ENCODE measurements at regions not wholly inside any gene's neighbourhood (a gene's known extent, or its start where the extent isn't known, plus 50 kb on each side); places are given as distances from the start of the nearest gene placed in this dataset.

DNA sequence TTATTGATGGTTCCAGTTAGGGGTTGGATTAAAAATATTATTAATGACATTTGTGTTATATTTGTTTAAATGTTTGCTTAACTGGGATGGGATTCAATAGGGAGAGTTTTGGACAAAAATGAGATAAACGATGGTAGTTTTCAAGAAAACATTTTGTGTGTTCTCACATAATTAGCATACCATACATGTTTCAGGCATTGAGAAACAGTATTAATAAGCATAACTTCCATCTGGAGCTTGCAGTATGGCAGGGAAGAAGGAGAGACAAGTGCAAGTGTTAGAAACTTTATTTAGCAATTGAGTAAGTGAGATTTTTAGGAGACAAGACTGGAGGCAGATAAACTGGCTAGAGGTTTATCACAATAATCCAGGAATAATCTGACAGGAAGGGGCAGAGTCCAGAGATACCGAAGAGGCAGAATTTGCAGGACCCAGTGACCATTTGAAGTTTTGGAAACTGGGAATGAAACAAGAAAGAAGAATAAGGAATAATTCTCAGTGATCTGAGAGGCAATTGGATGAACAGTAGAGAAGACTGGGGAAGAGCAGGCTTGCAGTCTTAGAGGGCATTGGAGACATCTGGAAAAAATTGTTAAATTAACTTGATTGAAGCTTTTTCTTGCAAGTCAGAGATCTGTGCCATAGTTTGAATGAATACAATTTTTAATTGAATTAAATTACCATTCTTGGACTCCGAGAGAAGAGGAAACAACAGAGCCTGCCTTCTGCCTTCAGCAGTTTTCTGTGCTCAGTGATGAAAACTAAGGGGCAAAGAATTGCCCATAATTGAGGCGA is 73.0 kb upstream of the PTCHD4 start:
- DNase-seq (ENCODE audit: low spot score in 2 of 2) = no peak
- TF ChIP-seq POLR2AphosphoS5 (IDR thresholded peaks at IDR 0.05) (no peak), POLR2A (IDR thresholded peaks at IDR 0.05) (no peak)
- TF ChIP-seq, protein P1, sequence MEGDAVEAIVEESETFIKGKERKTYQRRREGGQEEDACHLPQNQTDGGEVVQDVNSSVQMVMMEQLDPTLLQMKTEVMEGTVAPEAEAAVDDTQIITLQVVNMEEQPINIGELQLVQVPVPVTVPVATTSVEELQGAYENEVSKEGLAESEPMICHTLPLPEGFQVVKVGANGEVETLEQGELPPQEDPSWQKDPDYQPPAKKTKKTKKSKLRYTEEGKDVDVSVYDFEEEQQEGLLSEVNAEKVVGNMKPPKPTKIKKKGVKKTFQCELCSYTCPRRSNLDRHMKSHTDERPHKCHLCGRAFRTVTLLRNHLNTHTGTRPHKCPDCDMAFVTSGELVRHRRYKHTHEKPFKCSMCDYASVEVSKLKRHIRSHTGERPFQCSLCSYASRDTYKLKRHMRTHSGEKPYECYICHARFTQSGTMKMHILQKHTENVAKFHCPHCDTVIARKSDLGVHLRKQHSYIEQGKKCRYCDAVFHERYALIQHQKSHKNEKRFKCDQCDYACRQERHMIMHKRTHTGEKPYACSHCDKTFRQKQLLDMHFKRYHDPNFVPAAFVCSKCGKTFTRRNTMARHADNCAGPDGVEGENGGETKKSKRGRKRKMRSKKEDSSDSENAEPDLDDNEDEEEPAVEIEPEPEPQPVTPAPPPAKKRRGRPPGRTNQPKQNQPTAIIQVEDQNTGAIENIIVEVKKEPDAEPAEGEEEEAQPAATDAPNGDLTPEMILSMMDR (IDR thresholded peaks at IDR 0.05) = no peak
- no peaks in the 10 kb centered on the region for H3K4me1 ChIP-seq
- no peaks in the 10 kb centered on the region for H3K36me3 ChIP-seq
- no peaks in the 10 kb centered on the region for H3K9me3 ChIP-seq
- no peak overlapping the region for H3K27ac ChIP-seq
- no peak overlapping the region for H3K4me3 ChIP-seq
- H3K27me3 ChIP-seq = no peaks in the 10 kb centered on the region
- intact Hi-C loops (cut with DNase I; ENCODE audit: low total_unique reads) = no loop called here

DNA sequence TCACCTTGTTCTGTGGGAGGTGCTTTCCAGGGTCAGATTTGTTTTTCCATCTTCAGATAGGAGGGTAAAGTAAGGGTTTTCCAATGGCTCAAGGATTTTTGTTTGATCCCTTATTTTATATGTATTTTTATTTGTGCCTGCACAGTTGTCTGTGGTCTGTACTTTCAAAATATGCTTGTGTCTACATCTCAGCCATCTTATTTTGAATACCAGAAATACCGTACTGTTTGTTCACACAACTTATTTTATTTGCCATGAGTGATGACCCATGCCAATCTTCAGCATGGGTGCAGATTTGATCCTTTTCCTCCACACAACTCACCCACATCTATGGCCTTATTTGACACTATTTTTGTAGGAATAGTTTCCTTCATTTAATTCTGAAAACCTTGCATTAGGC is 72.2 kb upstream of the PTCHD4 start:
- no peaks in the 10 kb centered on the region for H3K27me3 ChIP-seq
- H3K27ac ChIP-seq = no peak overlapping the region
- no peaks in the 10 kb centered on the region for H3K4me1 ChIP-seq
- TF ChIP-seq POLR2A (IDR thresholded peaks at IDR 0.05) (no peak), POLR2AphosphoS5 (IDR thresholded peaks at IDR 0.05) (no peak)
- TF ChIP-seq, protein P1 (IDR thresholded peaks at IDR 0.05) = no peak
- no peaks in the 10 kb centered on the region for H3K9me3 ChIP-seq
- intact Hi-C loops (cut with DNase I; ENCODE audit: low total_unique reads) = no loop called here
- DNase-seq (ENCODE audit: low spot score in 2 of 2) = no peak
- no peaks in the 10 kb centered on the region for H3K36me3 ChIP-seq
- no peak overlapping the region for H3K4me3 ChIP-seq

DNA sequence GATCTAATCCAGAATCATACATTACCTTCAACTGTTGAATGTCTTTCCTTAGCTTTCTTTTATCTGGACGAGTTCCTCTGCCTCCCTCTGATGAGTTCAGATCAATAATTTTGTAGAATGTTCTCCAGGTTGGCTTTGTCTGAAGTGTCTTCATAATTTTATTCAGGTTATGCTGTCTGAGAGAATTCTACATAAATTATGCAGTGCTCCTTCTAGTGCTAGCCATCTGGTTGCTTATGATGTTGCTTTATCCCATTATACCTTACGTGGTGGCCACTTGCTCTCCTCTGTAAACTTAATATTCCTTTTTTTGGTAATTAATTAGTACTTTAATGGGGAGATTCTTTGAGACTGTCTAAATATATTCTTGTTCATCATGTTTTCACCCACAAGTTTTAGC is 67.7 kb upstream of the PTCHD4 start:
- intact Hi-C loops (cut with DNase I; ENCODE audit: low total_unique reads) = no loop called here
- Histone ChIP-seq H3K27ac (no peak overlapping the region), H3K4me1 (no peaks in the 10 kb centered on the region), H3K4me3 (no peak overlapping the region), H3K36me3 (no peaks in the 10 kb centered on the region), H3K9me3 (no peaks in the 10 kb centered on the region), H3K27me3 (no peaks in the 10 kb centered on the region)
- TF ChIP-seq POLR2AphosphoS5 (IDR thresholded peaks at IDR 0.05) = no peak
- TF ChIP-seq, protein P1 (IDR thresholded peaks at IDR 0.05) = no peak
- no peak for TF ChIP-seq POLR2A (IDR thresholded peaks at IDR 0.05)
- no peak for DNase-seq (ENCODE audit: low spot score in 2 of 2)

DNA sequence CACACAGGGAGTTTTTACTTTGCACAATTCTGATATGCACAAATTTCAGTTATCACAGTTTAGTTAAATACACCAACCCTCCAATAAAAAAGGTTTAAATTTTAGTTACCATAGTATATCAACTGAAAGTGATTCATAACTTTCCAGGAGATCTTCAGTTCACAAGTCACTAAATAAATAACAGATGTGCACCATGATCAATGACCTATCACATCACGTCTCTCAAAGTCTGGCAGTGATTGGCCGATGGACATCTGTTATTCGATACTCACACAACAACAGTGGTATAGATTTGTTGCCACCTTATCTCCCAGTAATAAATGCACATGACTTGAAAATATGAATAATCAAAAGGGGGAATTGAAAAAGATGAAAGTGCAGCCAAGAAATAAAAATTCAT is 66.8 kb upstream of the PTCHD4 start:
- Histone ChIP-seq H3K4me3 (no peak overlapping the region), H3K27ac (no peak overlapping the region), H3K36me3 (no peaks in the 10 kb centered on the region), H3K9me3 (no peaks in the 10 kb centered on the region), H3K4me1 (no peaks in the 10 kb centered on the region), H3K27me3 (no peaks in the 10 kb centered on the region)
- TF ChIP-seq POLR2A (IDR thresholded peaks at IDR 0.05) (no peak), POLR2AphosphoS5 (IDR thresholded peaks at IDR 0.05) (no peak)
- TF ChIP-seq, protein P1 (IDR thresholded peaks at IDR 0.05) = no peak
- intact Hi-C loops (cut with DNase I; ENCODE audit: low total_unique reads) = no loop called here
- DNase-seq (ENCODE audit: low spot score in 2 of 2) = no peak

DNA sequence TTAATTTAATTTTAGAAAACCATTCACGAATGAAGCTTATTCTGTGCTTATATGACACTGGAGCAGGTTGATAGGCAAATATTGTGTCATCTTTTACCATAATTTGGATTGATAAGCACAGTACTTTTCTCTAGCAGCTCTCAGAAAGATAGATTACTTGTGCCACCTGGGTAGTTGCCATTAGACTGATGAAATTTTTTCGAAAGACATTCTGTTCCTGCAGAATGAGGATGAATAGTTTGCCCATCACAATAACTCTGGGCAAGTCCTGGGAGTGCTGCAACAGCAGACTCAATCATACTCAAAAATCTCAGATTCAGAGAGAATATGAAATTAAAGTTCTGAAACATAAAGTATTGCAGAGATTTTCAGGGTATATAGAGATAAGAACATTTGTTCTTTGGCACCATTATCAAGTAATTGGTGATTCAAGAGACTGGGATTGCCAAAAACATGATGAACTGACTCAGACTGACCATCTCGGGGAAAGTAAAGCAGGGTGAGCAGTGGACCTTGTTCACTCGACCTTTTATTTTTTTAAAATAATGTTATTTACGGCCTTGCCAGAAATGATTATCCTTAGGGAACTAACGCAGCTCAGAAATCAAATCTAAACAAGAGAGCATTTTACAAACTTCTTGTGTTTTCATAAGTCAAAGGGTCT is 65.8 kb upstream of the PTCHD4 start:
- intact Hi-C loops (cut with DNase I; ENCODE audit: low total_unique reads) = no loop called here
- Histone ChIP-seq H3K36me3 (no peaks in the 10 kb centered on the region), H3K27me3 (no peaks in the 10 kb centered on the region), H3K4me3 (no peak overlapping the region), H3K9me3 (no peaks in the 10 kb centered on the region), H3K27ac (no peak overlapping the region), H3K4me1 (no peaks in the 10 kb centered on the region)
- no peak for TF ChIP-seq POLR2AphosphoS5 (IDR thresholded peaks at IDR 0.05)
- TF ChIP-seq, protein P1 (IDR thresholded peaks at IDR 0.05) = no peak
- TF ChIP-seq POLR2A (IDR thresholded peaks at IDR 0.05) = no peak
- DNase-seq (ENCODE audit: low spot score in 2 of 2) = no peak
